Left renal cortex interstitium (tissue), 4 donors: ENCODE measurements at regions not wholly inside any gene's neighbourhood (a gene's known extent, or its start where the extent isn't known, plus 50 kb on each side); places are given as distances from the start of the nearest gene placed in this dataset.
"Not testable (repeated sequence)": the region's sequence is repeated elsewhere in the genome, so short reads cannot be mapped to it uniquely, and the experiment has no call there.

Experiments
- DNase-seq, 4 donors: peaks; one replicate each; pipeline ENCODE4 v3.0.0-alpha.2; 2013; ENCODE audit warnings: low read depth in 4 of 4, low spot score in 2 of 4, missing footprints in 1 of 4

DNA sequence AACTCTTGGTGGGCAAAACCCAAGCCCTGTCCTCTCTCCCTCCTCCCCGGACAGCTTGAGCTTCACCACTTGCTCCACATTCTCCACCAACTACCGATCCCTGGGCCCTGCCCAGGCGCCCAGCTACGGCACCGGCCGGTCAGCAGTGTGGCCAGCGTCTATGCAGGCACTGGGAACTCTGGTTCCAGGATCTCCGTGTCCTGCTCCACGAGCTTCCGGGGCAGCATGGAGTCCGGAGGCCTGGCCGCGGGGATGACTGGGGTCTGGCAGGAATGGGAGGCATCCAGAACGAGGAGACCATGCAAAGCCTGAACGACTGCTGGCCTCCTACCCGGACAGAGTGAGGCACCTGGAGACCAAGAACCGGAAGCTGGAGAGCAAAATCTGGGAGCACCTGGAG, 68.9 kb upstream of the RTL6 start:
- no peak for DNase-seq

DNA sequence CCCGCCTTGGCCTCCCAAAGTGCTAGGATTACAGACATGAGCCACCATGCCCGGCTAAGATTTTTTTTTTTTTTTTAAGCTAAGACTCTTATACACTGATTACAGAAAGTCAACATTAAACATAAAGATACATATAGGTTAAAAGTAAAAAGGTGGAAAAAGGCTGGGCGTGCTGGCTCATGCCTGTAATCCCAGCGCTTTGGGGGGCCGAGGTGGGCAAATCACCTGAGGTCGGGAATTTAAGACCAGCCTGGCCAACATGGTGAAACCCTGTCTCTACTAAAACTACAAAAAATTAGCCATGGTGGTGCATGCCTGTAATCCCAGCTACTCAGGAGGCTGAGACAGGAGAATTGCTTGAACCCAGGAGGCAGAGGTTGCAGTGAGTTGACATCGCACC, 64.6 kb upstream of the RTL6 start:
- not testable (repeated sequence) for DNase-seq

DNA sequence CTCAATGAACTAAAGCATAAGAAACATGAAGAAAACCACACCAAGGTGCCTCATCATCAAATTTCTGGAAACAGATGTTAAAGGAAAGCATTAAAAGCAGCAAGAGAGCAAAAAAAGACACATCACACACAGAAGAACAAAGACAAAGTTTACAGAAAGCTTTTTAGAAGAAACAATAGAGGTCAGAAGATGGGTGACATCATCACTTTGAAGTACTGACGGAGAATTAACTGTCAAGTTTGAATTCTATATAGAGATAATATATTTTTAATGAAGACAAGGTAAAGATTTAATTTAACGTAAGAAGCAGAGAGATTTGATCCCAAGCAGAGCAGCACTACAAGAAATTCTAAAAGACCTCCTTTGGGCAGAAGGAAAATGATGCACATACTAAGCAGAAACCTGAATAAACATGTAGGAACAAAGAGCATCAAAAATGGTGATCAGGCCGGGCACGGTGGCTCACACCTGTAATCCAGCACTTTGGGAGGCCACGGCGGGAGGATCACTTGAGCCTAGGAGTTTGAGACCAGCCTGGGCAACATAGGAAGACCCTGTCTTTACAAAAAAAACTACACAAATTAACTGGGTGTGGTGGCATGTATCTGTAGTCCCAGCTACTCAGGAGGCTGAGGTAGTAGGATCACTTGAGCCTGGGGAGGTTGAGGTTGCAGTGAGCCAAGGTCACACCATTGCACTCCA, 63.3 kb upstream of the RTL6 start:
- no peak for DNase-seq

DNA sequence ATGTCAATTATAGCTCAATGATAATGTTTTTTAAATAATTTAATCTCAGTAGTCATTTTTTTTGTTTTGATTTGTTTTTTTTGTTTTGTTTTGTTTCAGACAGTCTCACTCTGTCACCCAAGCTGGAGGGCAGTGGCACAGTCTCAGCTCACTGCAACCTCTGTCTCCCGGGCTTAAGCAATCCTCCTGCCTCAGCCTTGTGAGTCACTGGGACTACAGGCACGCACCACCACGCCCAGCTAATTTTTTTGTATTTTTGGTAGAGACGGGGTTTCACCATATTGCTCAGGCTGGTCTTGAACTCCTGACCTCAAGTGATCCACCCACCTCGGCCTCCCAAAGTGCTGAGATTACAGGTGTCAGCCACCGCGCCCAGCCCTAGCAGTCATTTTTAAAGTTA, 60.6 kb upstream of the RTL6 start:
- not testable (repeated sequence) for DNase-seq

DNA sequence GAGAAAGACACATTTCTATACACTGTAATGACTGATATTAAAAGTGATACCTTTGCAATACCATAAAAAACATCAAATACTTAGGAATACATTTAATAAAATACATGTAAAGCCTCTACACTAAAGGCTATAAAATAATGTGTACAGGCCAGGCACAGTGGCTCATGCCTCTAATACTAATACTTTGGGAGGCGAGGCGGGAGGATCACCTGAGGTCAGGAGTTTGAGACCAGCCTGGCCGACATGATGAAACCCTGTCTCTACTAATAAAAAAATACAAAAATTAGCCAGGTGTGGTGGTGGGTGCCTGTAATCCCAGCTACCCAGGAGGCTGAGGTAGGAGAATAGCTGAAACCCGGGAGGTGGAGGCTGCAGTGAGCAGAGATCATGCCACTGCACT, 59.8 kb upstream of the RTL6 start:
- not testable (repeated sequence) for DNase-seq

DNA sequence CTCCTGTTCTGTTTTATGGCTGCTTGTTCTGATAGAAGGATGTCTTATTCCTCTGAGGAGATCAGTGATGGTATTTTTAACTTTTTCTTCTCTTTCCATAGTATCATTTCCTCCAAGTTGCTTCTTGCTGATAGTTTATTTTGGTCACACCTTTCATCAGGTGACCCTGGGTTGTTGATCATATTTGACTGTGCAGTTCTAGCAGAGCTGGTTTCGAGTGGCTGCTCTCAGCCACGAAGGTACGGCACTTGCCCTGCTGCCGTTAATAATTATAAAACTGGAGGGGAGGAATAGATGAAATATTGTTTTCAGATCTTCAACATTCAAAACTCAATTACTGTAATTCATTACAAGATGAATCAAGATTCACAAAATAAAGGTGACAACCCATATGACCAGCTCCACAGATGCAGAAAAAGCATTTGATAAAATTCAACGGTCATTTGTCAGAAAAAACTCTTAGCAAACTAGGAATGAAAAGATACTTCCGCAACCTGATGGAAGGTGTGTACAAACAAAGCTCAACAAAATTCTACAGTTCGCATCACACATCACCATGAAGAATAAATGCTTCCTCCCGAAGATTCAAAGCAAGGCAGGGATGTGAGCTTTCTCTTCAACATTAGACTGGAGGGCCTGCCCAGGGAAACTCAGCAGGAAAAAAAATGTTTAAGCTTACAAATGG, 59.2 kb upstream of the RTL6 start:
- no peak for DNase-seq

DNA sequence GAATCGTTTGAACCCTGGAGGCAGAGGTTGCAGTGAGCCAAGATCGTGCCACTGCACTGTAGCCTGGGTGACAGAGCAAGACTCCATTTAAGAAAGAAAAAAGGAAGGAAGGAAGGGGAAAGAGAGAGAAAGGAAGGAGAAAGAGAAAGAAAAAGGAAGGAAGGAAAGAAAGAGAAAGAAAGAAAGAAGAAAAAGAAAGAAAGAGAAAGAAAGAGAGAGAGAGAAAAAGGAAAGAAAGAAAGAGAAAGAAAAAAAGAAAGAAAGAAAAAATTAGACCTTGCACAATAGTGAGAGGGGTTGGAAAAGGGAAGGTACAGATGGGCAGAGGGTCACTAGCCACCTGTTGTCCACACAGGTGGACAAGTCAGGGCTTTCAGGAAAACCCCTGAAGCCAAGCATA, 57.6 kb upstream of the RTL6 start:
- no peak for DNase-seq

DNA sequence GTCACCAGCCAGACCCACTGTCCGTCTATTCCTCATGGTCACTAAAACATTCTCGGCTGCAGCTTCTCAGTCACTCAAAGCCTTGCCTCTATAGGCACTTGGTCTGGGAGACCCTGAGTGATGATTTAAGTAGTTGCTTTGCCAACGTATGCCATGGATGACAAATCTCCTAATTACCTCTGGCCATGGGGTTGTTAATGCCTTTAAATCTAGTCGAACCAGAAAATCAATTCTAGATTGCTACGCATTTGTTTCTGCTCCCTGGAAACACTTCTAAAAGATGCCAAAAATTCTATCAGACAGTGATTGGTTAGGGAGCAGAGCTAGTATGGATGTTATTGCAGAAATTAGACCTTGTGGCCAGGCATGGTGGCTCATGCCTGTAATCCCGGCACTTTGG, 57.0 kb upstream of the RTL6 start:
- DNase-seq = no peak

DNA sequence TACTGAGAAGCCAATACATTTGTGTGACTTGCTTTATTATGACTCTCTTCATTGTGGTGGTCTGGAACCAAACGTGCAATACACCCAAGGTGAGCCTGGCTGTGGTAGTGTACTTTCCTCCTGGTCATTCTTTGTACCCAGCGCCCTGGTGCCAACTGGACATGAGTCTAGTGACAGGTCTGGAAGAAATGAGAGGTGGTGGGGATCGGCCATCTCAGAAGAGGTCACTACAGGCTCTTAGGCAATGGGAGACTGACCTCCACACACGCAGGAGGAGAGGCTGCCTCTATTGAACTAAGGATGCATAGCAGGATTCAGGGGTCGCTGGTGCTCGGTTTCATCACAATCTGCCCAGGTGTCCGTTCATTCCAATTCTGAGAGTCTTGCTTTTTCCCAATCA, 56.4 kb upstream of the RTL6 start:
- no peak for DNase-seq

DNA sequence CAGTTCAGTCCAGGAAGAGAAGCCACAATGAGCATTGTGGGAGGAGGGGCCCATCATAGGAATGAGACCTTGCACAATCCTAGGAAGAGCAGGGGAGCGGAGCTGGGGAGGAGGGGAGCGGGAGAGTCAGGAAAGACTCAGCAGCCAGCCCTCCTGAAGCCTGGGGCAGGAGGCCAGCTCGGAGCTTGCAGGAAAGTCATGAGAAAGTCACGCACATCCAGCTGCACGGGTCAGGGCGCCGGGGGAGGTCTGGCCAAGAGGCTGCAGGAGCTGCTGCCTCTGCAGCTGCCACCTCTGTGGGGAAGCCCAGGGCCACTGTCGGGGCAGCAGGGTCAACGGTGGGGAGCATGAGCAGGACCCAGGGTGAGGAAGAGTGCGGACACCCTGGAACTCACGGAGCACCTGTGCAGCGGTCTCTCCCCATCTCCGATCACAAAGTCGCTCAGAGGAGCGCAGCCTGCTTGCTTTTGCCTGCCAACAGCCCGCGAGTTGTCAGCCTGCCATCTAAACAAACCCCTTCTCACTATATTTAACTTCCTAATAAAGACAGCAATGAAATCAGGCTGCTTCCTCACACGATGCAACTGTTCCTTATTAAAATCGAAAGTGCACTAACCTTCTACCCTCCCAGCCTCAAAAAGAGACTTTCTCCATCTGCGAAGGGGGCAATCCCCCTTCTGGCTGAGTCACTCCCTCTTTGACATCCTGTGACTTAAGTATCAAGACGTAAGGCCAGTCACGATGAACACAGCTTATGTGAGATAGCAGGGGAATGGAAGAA, 52.9 kb upstream of the RTL6 start:
- DNase-seq = no peak

DNA sequence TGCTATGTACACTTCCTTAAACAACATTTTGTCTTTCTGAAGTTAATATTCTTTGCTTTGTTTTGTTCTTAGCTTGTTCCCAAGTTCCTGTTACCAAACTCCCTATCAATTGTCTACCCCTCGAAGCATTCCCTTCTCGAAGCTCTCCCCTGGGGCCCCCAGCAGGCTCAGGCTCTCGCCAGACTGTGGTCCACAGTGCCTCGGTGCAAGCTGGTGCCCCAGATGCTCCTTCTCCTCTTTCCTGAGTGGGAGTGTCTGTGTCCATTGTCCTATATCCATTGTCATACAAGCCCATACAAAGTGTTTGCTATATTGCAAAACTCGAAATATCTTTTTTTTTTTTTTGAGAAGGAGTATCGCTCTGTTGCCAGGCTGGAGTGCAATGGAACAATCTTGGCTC, 51.7 kb upstream of the RTL6 start:
- no peak for DNase-seq

DNA sequence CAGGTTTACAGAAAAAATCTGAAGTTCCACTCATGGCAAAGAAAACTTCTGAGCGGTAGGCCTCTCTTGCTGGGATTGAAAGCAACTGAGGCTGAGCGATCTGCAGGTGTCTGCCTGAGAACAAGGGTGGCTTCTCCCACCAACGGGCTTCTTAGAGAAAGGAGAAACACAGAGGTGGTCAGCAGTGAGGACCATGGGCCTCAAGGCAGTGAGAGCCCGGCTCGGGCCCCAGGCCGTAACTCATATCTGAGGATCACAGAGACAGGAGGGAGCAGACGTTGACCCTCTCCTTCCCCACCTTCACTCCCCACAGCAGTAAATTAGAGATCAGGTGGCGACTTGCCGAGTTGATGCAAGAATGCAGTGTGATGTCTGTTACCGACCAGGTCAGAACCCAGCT, 50.9 kb upstream of the RTL6 start:
- DNase-seq = no peak
